NCI-H526 treated with DMSO at 0.1 percent for 48 hours (cell line): ENCODE measurements at regions not wholly inside any gene's neighbourhood (a gene's known extent, or its start where the extent isn't known, plus 50 kb on each side); places are given as distances from the start of the nearest gene placed in this dataset.
A peak's percentile ranks its signal among the peaks of the same experiment; 100 is the strongest.

Source experiments
- DNase-seq: peaks from one replicate; lab custom pipeline; 2025; lab: John Stamatoyannopoulos, UW

DNA sequence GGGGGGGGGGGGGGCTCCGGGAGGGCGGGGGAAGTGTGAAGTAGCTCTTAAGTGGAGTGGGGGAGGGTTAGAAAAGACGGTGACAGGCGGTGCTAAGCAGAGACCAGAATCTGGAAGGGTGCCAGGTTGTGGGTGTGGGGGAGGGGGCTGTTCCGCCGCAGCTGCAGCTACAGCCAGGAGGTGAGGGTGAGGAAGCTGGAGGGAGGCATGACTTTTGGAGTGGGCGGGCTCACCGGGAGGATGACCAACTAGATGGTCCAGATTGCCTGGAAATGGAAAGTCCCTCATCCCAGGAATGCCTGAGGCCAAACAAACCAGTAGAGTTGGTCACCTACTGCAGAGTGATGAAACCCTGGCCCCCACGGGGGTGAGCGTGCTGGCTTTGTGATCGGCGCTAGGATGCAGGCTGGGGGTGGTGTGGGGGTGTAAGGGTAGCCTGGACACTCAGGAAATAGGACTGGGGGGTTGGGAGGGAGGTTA, 158.1 kb upstream of the SHB start:
- DNase-seq = peak; percentile 65

DNA sequence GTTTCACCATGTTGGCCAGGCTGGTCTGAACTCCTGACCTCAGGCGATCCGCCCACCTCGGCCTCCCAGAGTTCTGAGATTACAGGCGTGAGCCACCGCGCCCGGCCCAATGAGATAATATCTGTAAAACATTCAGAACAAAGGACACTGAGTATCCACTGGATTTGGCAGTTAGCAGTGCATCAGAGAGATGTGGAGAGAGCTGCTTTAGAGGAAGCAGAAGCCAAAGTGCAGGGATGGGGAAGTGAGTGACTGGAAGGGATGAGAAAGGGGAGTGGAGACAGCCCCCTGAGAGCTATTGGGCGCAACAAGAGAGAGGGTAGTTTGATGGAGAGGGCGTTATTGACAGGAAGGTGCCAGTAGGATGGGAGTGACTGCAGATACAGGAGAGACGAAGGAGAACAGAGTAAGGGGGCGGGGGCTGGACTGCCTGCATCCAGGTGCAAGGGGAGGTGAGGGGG, 157.5 kb upstream of the SHB start:
- peak; percentile 20 for DNase-seq

GRCh38 chr9:38224941-38225340, 155.9 kb upstream of the SHB start:
- DNase-seq = no peak

- no peak for DNase-seq
These were observed 147.5 kb upstream of the SHB start for GRCh38 chr9:38216572-38216971.

- DNase-seq = no peak
These were observed 146.4 kb upstream of the SHB start for GRCh38 chr9:38215465-38215864.

DNA sequence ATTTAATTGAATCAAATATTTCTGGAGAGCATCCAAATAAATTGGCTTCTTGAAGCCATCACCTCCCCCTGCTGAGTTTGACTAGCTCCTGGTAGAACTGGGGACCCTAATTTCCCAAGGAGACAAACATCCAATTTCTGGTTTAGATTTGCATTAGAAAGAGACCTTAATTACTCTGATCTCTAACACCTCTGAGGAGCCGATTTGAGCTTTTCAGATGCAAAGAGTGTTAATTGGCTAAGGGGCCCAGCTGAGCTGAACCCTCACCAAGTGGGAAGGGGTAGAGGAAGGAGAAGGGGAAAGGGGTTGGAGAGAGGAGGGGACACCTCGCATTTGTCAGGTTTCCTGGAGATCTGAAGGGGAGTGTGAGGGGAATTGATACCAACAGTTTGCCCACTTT, 145.4 kb upstream of the SHB start:
- no peak for DNase-seq

GRCh38 chr9:38213631-38214299, 144.7 kb upstream of the SHB start:
- no peak for DNase-seq

- DNase-seq = no peak
These were observed 143.0 kb upstream of the SHB start for GRCh38 chr9:38212016-38212415.

GRCh38 chr9:38211002-38211401, 142.0 kb upstream of the SHB start:
- no peak for DNase-seq

DNA sequence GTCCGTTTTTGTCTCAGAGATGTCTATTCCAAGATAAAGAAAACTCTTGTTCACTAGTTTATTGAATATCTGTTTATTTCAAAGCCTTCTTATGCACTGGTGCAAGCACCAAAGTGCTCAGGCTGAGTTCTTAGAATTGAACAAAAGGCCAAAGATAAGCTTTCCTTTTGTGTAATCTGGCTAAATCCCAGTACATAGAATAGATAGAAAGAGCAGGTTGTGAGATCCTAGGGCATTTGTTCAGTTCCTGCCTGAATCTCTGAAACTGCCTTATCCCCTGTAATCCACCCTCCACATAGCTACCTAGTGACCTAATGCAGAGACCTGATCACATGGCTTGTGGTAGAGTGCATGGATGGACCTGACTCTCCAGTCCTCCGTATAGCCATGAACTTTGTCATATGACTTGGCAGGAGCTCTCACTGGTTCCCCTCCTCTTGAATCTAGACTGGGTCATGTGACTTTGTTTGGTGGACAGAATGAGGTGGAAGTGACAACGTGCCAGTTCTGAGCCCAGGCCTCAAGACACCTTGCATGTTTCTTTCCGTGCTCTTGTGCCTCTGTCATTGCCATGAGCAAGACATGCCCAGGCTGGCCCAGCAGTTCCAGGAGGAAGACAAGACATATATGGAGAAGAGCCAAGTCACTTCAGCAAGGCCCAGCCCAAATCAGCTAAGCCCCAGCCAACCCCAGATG, 139.3 kb upstream of the SHB start:
- no peak for DNase-seq

DNA sequence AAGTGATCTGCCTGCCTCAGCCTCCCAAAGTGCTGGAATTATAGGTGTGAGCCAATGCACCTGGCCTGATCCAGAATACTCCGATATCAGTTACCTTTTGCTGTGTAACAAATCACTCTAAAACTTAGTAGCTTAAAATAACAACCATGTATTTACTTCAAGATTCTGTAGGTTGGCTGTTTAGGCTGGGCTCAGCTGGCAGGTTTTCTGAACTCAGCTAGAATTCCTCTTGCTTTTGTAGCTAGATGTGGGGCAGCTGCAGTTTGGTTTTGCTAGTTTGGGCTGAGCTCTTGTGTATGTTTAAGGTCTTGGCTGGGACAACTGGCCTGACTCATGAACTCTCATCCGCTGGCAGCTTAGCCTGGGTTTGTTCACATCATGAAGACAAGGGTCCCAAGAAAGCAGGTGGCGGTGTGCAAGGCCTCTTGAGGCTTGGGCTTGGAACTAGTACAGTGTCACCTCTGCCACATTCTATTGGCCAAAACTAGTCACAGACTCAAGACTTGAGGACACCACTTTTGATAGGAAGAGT, 138.3 kb upstream of the SHB start:
- DNase-seq = no peak

GRCh38 chr9:38205279-38205678, 136.3 kb upstream of the SHB start:
- no peak for DNase-seq

- DNase-seq = no peak
These were observed 133.4 kb upstream of the SHB start for GRCh38 chr9:38202336-38202938.

DNA sequence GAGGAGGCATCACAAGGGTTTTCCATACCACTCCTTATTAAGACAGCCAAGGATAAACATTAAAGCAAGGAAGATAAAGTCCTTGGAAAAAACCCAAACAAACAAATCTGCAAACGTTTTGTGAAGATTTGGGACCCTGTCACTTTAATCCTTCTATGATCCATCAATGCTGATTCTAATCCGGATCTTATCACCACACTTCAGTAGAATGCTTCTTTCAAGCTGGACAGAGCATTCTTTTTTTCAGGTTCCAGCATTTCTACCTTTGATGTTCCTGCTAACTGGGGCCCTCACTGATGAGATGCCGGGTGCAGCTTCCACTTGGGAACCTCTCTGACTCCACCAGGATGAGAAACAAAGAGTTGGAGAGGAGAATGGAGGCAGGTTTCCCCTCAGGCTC, 132.8 kb upstream of the SHB start:
- no peak for DNase-seq

GRCh38 chr9:38200431-38200830, 131.4 kb upstream of the SHB start:
- DNase-seq = no peak

GRCh38 chr9:38198140-38198539, 129.1 kb upstream of the SHB start:
- no peak for DNase-seq

DNA sequence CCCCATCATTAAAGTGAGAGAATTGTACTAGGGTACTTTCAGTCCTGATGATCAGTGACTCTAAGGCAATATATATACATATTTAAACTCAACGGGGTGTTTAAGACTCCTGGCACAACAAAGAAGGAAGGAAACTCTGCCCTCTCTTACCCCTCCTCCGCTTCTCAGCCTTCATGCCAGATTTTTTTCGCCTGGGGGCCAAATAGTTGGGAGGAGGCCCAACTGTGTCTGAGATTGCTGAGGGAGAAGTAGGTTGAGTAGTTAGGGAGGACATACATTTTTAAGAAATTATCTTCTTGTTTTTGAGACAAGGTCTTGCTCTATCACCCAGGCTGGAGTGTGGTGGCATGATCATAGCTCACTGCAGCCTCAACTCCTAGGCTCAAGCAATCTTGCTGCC, 127.7 kb upstream of the SHB start:
- DNase-seq = no peak

DNA sequence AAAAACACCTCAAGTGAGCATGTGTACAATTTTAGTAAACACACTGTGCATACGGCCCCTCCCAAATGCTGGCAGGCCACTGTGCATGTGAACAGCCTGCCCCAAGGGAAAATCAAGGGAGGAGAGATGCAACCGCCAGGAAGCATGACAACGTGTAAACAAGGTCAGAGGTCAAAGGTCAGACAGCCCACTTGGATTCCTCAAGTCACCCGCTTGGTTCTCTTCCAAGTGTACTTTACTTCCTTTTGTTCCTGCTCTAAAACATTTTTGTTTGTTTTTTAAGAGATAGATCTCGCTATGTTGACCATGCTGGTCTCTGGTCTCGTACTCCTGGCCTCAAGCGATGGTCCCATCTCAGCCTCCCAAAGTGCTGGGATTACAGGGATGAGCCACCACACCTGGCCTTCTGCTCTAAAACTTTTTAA, 126.7 kb upstream of the SHB start:
- DNase-seq = no peak

DNA sequence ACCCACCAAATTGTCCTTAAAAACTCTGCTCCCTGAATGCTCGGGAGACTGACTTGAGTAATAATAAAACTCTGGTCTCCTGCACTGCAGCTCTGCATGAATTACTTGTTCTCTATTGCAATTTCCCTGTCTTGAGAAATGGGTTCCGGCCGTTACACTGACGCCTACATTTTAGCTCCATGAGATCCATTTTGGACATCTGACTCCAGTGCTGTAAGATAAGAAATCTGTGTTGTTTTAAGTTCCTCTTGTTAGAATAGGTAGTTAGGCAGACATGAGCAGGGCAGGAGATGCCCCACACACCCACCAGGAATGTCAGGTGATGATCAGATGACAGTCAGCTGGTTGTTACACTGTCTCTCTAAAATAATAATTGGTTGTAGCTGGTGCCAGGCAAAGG, 125.8 kb upstream of the SHB start:
- no peak for DNase-seq

GRCh38 chr9:38192731-38193265, 123.8 kb upstream of the SHB start:
- DNase-seq = no peak

- no peak for DNase-seq
These were observed 117.5 kb upstream of the SHB start for GRCh38 chr9:38186404-38187115.
